Peyer's patch (tissue), 4 donors: ENCODE measurements at regions not wholly inside any gene's neighbourhood (a gene's known extent, or its start where the extent isn't known, plus 50 kb on each side); places are given as distances from the start of the nearest gene placed in this dataset.

Experiments
- POLR2A ChIP-seq, 2 donors: fragments of 450-650 bp; IDR thresholded peaks; one replicate each; pipeline ENCODE4 v1.5.1; 2017; ENCODE audit warnings: antibody characterized with exemption in 2 of 2, mild to moderate bottlenecking in 2 of 2, moderate library complexity in 2 of 2
- TF ChIP-seq, protein P1 (sequence below), 6 experiments: fragments of 450-650 bp in 4 of 6; fragments of 200-600 bp in 2 of 6; sonication (generic) in 1 of 6; IDR thresholded peaks; one replicate each; pipeline ENCODE4 v1.5.1; 2017 to 2019; ENCODE audit warnings: antibody characterized with exemption in 6 of 6, mild to moderate bottlenecking in 3 of 6, moderate library complexity in 1 of 6

DNA sequence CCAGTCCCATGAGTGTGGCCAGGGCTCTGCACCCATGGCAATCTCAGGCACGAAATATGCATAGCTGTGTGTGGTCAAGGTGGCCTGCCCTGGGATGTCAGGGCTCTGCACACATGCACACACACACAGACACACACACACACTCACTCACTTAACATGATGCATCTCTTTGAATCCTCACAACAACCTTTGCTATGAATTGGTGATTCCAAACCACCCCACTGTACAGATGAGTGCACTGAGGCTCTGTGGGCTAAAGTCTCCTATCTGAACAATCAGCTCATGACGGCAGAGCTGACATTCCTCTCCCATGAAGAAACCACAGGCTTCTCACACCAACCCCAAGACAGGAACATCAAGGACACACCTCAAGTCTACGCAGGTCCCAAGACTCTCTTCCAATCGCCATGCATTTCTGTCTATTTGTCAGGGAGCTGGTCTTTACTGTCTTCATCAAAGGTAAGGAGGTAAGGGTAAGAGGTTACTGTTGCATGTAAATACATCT, 131.6 kb downstream of the ETS2 start:
- TF ChIP-seq, protein P1, sequence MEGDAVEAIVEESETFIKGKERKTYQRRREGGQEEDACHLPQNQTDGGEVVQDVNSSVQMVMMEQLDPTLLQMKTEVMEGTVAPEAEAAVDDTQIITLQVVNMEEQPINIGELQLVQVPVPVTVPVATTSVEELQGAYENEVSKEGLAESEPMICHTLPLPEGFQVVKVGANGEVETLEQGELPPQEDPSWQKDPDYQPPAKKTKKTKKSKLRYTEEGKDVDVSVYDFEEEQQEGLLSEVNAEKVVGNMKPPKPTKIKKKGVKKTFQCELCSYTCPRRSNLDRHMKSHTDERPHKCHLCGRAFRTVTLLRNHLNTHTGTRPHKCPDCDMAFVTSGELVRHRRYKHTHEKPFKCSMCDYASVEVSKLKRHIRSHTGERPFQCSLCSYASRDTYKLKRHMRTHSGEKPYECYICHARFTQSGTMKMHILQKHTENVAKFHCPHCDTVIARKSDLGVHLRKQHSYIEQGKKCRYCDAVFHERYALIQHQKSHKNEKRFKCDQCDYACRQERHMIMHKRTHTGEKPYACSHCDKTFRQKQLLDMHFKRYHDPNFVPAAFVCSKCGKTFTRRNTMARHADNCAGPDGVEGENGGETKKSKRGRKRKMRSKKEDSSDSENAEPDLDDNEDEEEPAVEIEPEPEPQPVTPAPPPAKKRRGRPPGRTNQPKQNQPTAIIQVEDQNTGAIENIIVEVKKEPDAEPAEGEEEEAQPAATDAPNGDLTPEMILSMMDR (IDR thresholded peaks at IDR 0.05) = no peak
- no peak for TF ChIP-seq POLR2A (IDR thresholded peaks at IDR 0.05)
